Transverse colon (tissue), 3 donors: ENCODE measurements at regions not wholly inside any gene's neighbourhood (a gene's known extent, or its start where the extent isn't known, plus 50 kb on each side); places are given as distances from the start of the nearest gene placed in this dataset.

ENCODE experiments used
- CTCF ChIP-seq, 5 experiments: fragments of 200-600 bp in 3 of 5; fragments of 450-650 bp in 2 of 5; sonication (generic) in 3 of 5; IDR thresholded peaks; 1 replicate in 2 of 5; 2 replicates in 3 of 5; pipeline ENCODE4 v1.5.1; 2016 to 2017; ENCODE audit warnings: antibody characterized with exemption in 5 of 5, inconsistent platforms in 3 of 5, mild to moderate bottlenecking in 2 of 5, moderate library complexity in 1 of 5
- EP300 ChIP-seq: sonication (generic); formaldehyde crosslinking; IDR thresholded peaks from one replicate; pipeline ENCODE4 v1.6.1; 2017; ENCODE audit warnings: antibody characterized with exemption, low read depth
- POLR2A ChIP-seq: fragments of 450-650 bp; IDR thresholded peaks from one replicate; pipeline ENCODE4 v1.6.1; 2016; ENCODE audit warnings: antibody characterized with exemption, mild to moderate bottlenecking, moderate library complexity

GRCh38 chr3:101151286-101151913, 158.2 kb upstream of the ABI3BP start:
- TF ChIP-seq CTCF (IDR thresholded peaks at IDR 0.05) (no peak), EP300 (no peak), POLR2A (no peak)
